ENCODE measurements at regions not wholly inside any gene's neighbourhood (a gene's known extent, or its start where the extent isn't known, plus 50 kb on each side); places are given as distances from the start of the nearest gene placed in this dataset.

GRCh38 chr16:35628976-35629375 is 2169.6 kb downstream of the TP53TG3F start:
- H3K36me3 Mint-ChIP-seq (ENCODE audit: insufficient read depth, unreplicated experiment): no peaks in the 10 kb centered on the region
- H3K4me1 Mint-ChIP-seq (ENCODE audit: low read depth, unreplicated experiment): no peaks in the 10 kb centered on the region
- TF ChIP-seq CTCF (IDR thresholded peaks at IDR 0.05; ENCODE audit: insufficient read depth in 1 of 2, low read depth in 1 of 2, low read length in 1 of 2, severe bottlenecking in 1 of 2, unreplicated experiment in 1 of 2): no peak
- BruUV-seq (replicated peaks): no TSS peak
- H3K4me1 ChIP-seq: no peaks in the 10 kb centered on the region
- POLR2A ChIA-PET: no interaction called here
- no peaks in the 10 kb centered on the region for H3K36me3 ChIP-seq (ENCODE audit: control insufficient read depth, insufficient read depth, low read length)
- no peaks in the 10 kb centered on the region for H3K27me3 ChIP-seq (replicated peaks; ENCODE audit: control insufficient read depth, insufficient read depth, low read length)
- H3K27ac Mint-ChIP-seq (ENCODE audit: unreplicated experiment): no peak overlapping the region
- no peaks in the 10 kb centered on the region for H3K27me3 Mint-ChIP-seq (ENCODE audit: insufficient read depth, unreplicated experiment)
- DNase-seq: peak; percentile 7 to 52
- intact Hi-C loops (cut with micrococcal nuclease; ENCODE audit: unreplicated experiment): no loop called here
- peak overlapping the region; percentile 6 for H3K4me3 Mint-ChIP-seq (ENCODE audit: unreplicated experiment)
- no peaks in the 10 kb centered on the region; the same call in 1 of the 2 replicates for H3K9me3 ChIP-seq
- CTCF ChIA-PET: no interaction called here
- H3K9me3 Mint-ChIP-seq (ENCODE audit: unreplicated experiment): peaks cover 12% of the 10 kb centered on the region
- H3K4me3 ChIP-seq (ENCODE audit: low read depth, low read length): no peak overlapping the region

- Mint-ChIP-seq H3K36me3 (ENCODE audit: insufficient read depth, unreplicated experiment) (no peaks in the 10 kb centered on the region), H3K9me3 (ENCODE audit: unreplicated experiment) (peaks cover 9% of the 10 kb centered on the region), H3K4me1 (ENCODE audit: low read depth, unreplicated experiment) (no peaks in the 10 kb centered on the region), H3K4me3 (ENCODE audit: unreplicated experiment) (no peak overlapping the region), H3K27ac (ENCODE audit: unreplicated experiment) (no peak overlapping the region), H3K27me3 (ENCODE audit: insufficient read depth, unreplicated experiment) (no peaks in the 10 kb centered on the region)
- ChIA-PET POLR2A (no interaction called here), CTCF (no interaction called here)
- H3K36me3 ChIP-seq (ENCODE audit: control insufficient read depth, insufficient read depth, low read length): no peaks in the 10 kb centered on the region
- H3K27me3 ChIP-seq (replicated peaks; ENCODE audit: control insufficient read depth, insufficient read depth, low read length): no peaks in the 10 kb centered on the region
- no TSS peak for BruUV-seq (replicated peaks)
- no peaks in the 10 kb centered on the region for H3K4me1 ChIP-seq
- no peak for TF ChIP-seq CTCF (IDR thresholded peaks at IDR 0.05; ENCODE audit: insufficient read depth in 1 of 2, low read depth in 1 of 2, low read length in 1 of 2, severe bottlenecking in 1 of 2, unreplicated experiment in 1 of 2)
- H3K4me3 ChIP-seq (ENCODE audit: low read depth, low read length): no peak overlapping the region
- intact Hi-C loops (cut with micrococcal nuclease; ENCODE audit: unreplicated experiment): no loop called here
- DNase-seq: no peak
- H3K9me3 ChIP-seq: no peaks in the 10 kb centered on the region
Measured at GRCh38 chr16:35631261-35631945, 2172.0 kb downstream of the TP53TG3F start.

- no peak for DNase-seq
- no peak for TF ChIP-seq CTCF (IDR thresholded peaks at IDR 0.05; ENCODE audit: insufficient read depth in 1 of 2, low read depth in 1 of 2, low read length in 1 of 2, severe bottlenecking in 1 of 2, unreplicated experiment in 1 of 2)
- H3K36me3 ChIP-seq (ENCODE audit: control insufficient read depth, insufficient read depth, low read length): no peaks in the 10 kb centered on the region
- H3K9me3 Mint-ChIP-seq (ENCODE audit: unreplicated experiment): peaks cover 11% of the 10 kb centered on the region
- H3K27ac Mint-ChIP-seq (ENCODE audit: unreplicated experiment): no peak overlapping the region
- ChIA-PET POLR2A (no interaction called here), CTCF (no interaction called here)
- H3K36me3 Mint-ChIP-seq (ENCODE audit: insufficient read depth, unreplicated experiment): no peaks in the 10 kb centered on the region
- intact Hi-C loops (cut with micrococcal nuclease; ENCODE audit: unreplicated experiment): no loop called here
- H3K4me3 Mint-ChIP-seq (ENCODE audit: unreplicated experiment): no peak overlapping the region
- H3K27me3 Mint-ChIP-seq (ENCODE audit: insufficient read depth, unreplicated experiment): no peaks in the 10 kb centered on the region
- no TSS peak for BruUV-seq (replicated peaks)
- no peaks in the 10 kb centered on the region for H3K9me3 ChIP-seq
- no peaks in the 10 kb centered on the region for H3K4me1 ChIP-seq
- no peaks in the 10 kb centered on the region for H3K27me3 ChIP-seq (replicated peaks; ENCODE audit: control insufficient read depth, insufficient read depth, low read length)
- H3K4me1 Mint-ChIP-seq (ENCODE audit: low read depth, unreplicated experiment): no peaks in the 10 kb centered on the region
- H3K4me3 ChIP-seq (ENCODE audit: low read depth, low read length): no peak overlapping the region
Measured at GRCh38 chr16:35636480-35637230, 2177.2 kb downstream of the TP53TG3F start.
